ENCODE measurements at regions not wholly inside any gene's neighbourhood (a gene's known extent, or its start where the extent isn't known, plus 50 kb on each side); places are given as distances from the start of the nearest gene placed in this dataset.
"Not testable (repeated sequence)": the region's sequence is repeated elsewhere in the genome, so short reads cannot be mapped to it uniquely, and the experiment has no call there.

DNA sequence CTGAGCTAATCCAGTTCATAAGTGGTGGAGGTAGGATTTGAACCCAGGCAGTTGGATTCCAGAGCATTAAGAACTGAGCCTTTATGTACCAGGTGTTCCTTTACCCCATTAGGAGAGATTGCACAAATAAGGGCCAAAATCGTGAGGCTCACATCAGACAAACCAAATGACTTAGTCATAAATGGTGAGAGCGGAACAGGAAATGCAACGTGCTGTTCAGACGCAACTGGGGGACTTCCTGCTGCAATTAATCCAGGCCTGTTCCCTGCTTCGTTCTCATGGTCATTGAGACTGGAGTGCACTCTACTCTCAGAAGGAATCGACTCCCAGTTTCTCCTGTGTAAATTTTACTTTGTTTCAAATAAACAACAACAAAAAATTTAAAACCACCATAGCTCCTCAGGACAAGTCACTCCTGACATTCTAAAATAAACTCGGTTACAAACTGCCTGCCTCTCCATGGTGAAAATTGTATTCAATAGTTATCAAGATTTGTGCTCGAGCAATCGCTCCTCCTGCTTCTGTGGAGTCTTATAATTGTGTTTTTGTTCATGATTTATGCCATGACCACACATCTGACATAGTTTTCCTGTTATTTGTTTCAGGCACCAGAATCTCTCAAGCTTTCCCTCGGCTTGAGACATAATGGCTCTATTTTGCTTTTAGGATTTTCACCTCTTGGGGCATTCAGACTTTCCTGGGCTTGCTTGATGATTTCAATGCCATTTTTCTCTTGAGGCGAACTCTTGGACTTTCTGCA lies 115.3 kb upstream of the BMPER start:
- no peak overlapping the region for H3K9ac ChIP-seq (ENCODE audit: low read length)
- no peaks in the 10 kb centered on the region for H3K27me3 ChIP-seq (ENCODE audit: control insufficient read depth, insufficient read depth, low read length)
- H3K4me1 ChIP-seq (ENCODE audit: control insufficient read depth, insufficient read depth, low read length) = no peaks in the 10 kb centered on the region
- no peak overlapping the region for H3K27ac ChIP-seq (ENCODE audit: low read depth, low read length)
- H3K36me3 ChIP-seq (ENCODE audit: control insufficient read depth, insufficient read depth, low read length) = no peaks in the 10 kb centered on the region
- no peak overlapping the region for H3K4me3 ChIP-seq (ENCODE audit: low read length)

DNA sequence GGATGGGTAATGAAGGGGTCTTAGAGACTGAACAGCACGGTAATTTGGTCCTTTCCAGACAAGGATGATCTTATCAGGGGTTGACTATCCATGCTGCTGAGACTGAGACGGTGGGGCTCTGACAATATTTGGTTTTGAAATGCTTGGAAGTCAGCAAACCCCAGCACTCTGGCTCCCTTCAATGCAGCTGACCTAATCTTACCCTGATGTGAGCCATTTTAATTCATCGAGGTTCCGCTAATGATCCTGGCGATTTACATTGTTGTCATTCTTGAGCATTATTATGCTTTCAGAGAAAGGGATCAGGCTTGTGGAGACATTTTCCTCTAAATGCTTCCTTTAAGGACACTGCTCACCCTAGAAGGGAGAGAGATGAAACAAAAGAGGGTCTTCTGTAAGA lies 114.6 kb upstream of the BMPER start:
- H3K4me3 ChIP-seq (ENCODE audit: low read length) = no peak overlapping the region
- H3K4me1 ChIP-seq (ENCODE audit: control insufficient read depth, insufficient read depth, low read length) = no peaks in the 10 kb centered on the region
- no peaks in the 10 kb centered on the region for H3K27me3 ChIP-seq (ENCODE audit: control insufficient read depth, insufficient read depth, low read length)
- H3K9ac ChIP-seq (ENCODE audit: low read length) = no peak overlapping the region
- H3K27ac ChIP-seq (ENCODE audit: low read depth, low read length) = no peak overlapping the region
- H3K36me3 ChIP-seq (ENCODE audit: control insufficient read depth, insufficient read depth, low read length) = no peaks in the 10 kb centered on the region

- Histone ChIP-seq H3K9ac (ENCODE audit: low read length) (no peak overlapping the region), H3K4me3 (ENCODE audit: low read length) (no peak overlapping the region), H3K27me3 (ENCODE audit: control insufficient read depth, insufficient read depth, low read length) (no peaks in the 10 kb centered on the region), H3K4me1 (ENCODE audit: control insufficient read depth, insufficient read depth, low read length) (no peaks in the 10 kb centered on the region), H3K36me3 (ENCODE audit: control insufficient read depth, insufficient read depth, low read length) (no peaks in the 10 kb centered on the region), H3K27ac (ENCODE audit: low read depth, low read length) (no peak overlapping the region)
These were observed 113.3 kb upstream of the BMPER start for GRCh38 chr7:33792041-33792440.

- H3K27me3 ChIP-seq (ENCODE audit: control insufficient read depth, insufficient read depth, low read length) = no peaks in the 10 kb centered on the region
- no peaks in the 10 kb centered on the region for H3K4me1 ChIP-seq (ENCODE audit: control insufficient read depth, insufficient read depth, low read length)
- H3K27ac ChIP-seq (ENCODE audit: low read depth, low read length) = no peak overlapping the region
- H3K4me3 ChIP-seq (ENCODE audit: low read length) = no peak overlapping the region
- H3K9ac ChIP-seq (ENCODE audit: low read length) = no peak overlapping the region
- no peaks in the 10 kb centered on the region for H3K36me3 ChIP-seq (ENCODE audit: control insufficient read depth, insufficient read depth, low read length)
These were observed 112.7 kb upstream of the BMPER start for GRCh38 chr7:33792547-33793105.

GRCh38 chr7:33793616-33794015 lies 111.7 kb upstream of the BMPER start:
- Histone ChIP-seq H3K27ac (ENCODE audit: low read depth, low read length) (no peak overlapping the region), H3K4me3 (ENCODE audit: low read length) (no peak overlapping the region), H3K36me3 (ENCODE audit: control insufficient read depth, insufficient read depth, low read length) (no peaks in the 10 kb centered on the region), H3K27me3 (ENCODE audit: control insufficient read depth, insufficient read depth, low read length) (no peaks in the 10 kb centered on the region), H3K4me1 (ENCODE audit: control insufficient read depth, insufficient read depth, low read length) (no peaks in the 10 kb centered on the region), H3K9ac (ENCODE audit: low read length) (no peak overlapping the region)

DNA sequence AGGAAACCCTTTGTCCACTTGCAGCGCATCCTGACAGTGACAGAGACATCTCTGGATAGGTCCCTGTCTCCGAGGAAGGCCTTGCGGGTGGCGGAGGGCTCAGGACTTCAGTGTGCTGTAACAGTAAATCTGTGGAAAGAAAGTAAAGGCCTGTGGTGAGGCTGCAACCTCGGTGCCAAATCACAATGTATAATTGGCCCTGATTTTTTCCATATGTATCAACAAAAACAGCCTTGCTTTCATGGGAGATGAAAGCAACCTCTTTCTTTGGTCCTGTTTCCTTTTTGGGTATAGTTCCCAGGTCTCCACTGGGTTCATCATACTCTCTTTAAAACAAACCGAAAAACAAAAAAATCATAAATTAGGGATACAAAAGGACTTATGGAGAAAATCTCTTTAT lies 110.9 kb upstream of the BMPER start:
- no peaks in the 10 kb centered on the region for H3K36me3 ChIP-seq (ENCODE audit: control insufficient read depth, insufficient read depth, low read length)
- H3K27me3 ChIP-seq (ENCODE audit: control insufficient read depth, insufficient read depth, low read length) = no peaks in the 10 kb centered on the region
- no peak overlapping the region for H3K9ac ChIP-seq (ENCODE audit: low read length)
- H3K4me3 ChIP-seq (ENCODE audit: low read length) = no peak overlapping the region
- H3K27ac ChIP-seq (ENCODE audit: low read depth, low read length) = no peak overlapping the region
- no peaks in the 10 kb centered on the region for H3K4me1 ChIP-seq (ENCODE audit: control insufficient read depth, insufficient read depth, low read length)

GRCh38 chr7:33794959-33795358 lies 110.4 kb upstream of the BMPER start:
- H3K27me3 ChIP-seq (ENCODE audit: control insufficient read depth, insufficient read depth, low read length) = no peaks in the 10 kb centered on the region
- no peaks in the 10 kb centered on the region for H3K36me3 ChIP-seq (ENCODE audit: control insufficient read depth, insufficient read depth, low read length)
- H3K4me3 ChIP-seq (ENCODE audit: low read length) = no peak overlapping the region
- no peak overlapping the region for H3K9ac ChIP-seq (ENCODE audit: low read length)
- no peaks in the 10 kb centered on the region for H3K4me1 ChIP-seq (ENCODE audit: control insufficient read depth, insufficient read depth, low read length)
- no peak overlapping the region for H3K27ac ChIP-seq (ENCODE audit: low read depth, low read length)

DNA sequence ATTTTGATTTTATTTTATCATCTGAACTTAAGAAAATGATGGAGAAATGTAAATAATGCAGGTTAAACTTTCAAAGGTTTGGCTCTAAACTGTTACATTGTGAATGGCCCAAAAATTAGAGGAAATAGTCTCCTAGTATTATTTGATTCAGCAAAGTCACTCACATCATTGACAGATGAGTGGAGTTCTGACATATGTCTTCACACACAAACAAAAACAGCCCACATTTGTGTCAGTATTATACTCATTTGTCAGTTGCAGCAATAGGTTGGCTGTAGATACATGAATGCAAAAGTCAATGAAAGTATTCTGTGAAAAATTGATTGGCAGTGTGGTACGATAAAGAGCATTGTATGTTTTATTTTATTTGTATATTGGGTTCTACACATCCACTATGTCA lies 108.8 kb upstream of the BMPER start:
- H3K27ac ChIP-seq (ENCODE audit: low read depth, low read length) = no peak overlapping the region
- H3K9ac ChIP-seq (ENCODE audit: low read length) = no peak overlapping the region
- no peak overlapping the region for H3K4me3 ChIP-seq (ENCODE audit: low read length)
- no peaks in the 10 kb centered on the region for H3K36me3 ChIP-seq (ENCODE audit: control insufficient read depth, insufficient read depth, low read length)
- no peaks in the 10 kb centered on the region for H3K27me3 ChIP-seq (ENCODE audit: control insufficient read depth, insufficient read depth, low read length)
- H3K4me1 ChIP-seq (ENCODE audit: control insufficient read depth, insufficient read depth, low read length) = no peaks in the 10 kb centered on the region

DNA sequence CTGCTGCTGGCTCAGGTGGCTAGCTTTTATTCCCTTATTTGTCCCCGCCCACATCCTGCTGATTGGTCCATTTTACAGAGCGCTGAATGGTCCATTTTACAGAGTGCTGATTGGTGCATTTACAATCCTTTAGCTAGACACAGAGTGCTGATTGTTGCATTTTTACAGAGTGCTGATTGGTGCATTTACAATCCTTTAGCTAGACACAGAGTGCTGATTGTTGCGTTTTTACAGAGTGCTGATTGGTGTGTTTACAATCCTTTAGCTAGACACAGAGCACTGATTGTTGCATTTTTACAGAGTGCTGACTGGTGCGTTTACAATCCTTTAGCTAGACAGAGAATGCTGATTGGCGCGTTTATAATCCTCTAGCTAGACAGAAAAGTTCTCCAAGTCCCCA lies 107.8 kb upstream of the BMPER start:
- not testable (repeated sequence) for H3K4me3 ChIP-seq (ENCODE audit: low read length); H3K4me1 ChIP-seq (ENCODE audit: control insufficient read depth, insufficient read depth, low read length); H3K27me3 ChIP-seq (ENCODE audit: control insufficient read depth, insufficient read depth, low read length); H3K9ac ChIP-seq (ENCODE audit: low read length); H3K27ac ChIP-seq (ENCODE audit: low read depth, low read length); H3K36me3 ChIP-seq (ENCODE audit: control insufficient read depth, insufficient read depth, low read length)

GRCh38 chr7:33798686-33799325 lies 106.5 kb upstream of the BMPER start:
- H3K27me3 ChIP-seq (ENCODE audit: control insufficient read depth, insufficient read depth, low read length) = no peaks in the 10 kb centered on the region
- no peaks in the 10 kb centered on the region for H3K4me1 ChIP-seq (ENCODE audit: control insufficient read depth, insufficient read depth, low read length)
- no peaks in the 10 kb centered on the region for H3K36me3 ChIP-seq (ENCODE audit: control insufficient read depth, insufficient read depth, low read length)

GRCh38 chr7:33799766-33800165 lies 105.6 kb upstream of the BMPER start:
- Histone ChIP-seq H3K27me3 (ENCODE audit: control insufficient read depth, insufficient read depth, low read length) (no peaks in the 10 kb centered on the region), H3K9ac (ENCODE audit: low read length) (no peak overlapping the region), H3K27ac (ENCODE audit: low read depth, low read length) (no peak overlapping the region), H3K4me3 (ENCODE audit: low read length) (no peak overlapping the region), H3K4me1 (ENCODE audit: control insufficient read depth, insufficient read depth, low read length) (no peaks in the 10 kb centered on the region), H3K36me3 (ENCODE audit: control insufficient read depth, insufficient read depth, low read length) (no peaks in the 10 kb centered on the region)

More at GRCh38 chr7:33798686-33799325, 106.5 kb upstream of the BMPER start:
- no peak overlapping the region for H3K9ac ChIP-seq (ENCODE audit: low read length)
- no peak overlapping the region for H3K4me3 ChIP-seq (ENCODE audit: low read length)
- H3K27ac ChIP-seq (ENCODE audit: low read depth, low read length) = no peak overlapping the region

DNA sequence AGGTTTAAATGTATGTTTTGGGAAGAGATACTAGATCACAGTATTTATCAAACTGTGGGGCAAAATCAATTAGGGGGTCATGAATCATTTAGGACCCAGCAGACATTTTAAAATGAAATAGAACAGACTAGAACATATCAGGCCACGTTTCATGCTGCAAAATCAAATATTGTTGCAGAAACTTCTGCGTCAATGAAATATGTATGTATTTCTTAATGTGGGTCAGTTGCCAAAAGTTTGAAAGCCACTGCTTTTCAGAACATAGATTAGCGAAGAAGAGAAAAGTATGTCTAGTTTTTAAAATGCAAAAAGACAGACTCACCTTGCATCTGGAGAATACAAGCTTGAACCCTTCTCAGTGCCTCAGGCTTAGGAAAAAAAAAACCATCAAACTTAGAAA lies 102.7 kb upstream of the BMPER start:
- Histone ChIP-seq H3K4me1 (ENCODE audit: control insufficient read depth, insufficient read depth, low read length) (no peaks in the 10 kb centered on the region), H3K9ac (ENCODE audit: low read length) (no peak overlapping the region), H3K4me3 (ENCODE audit: low read length) (no peak overlapping the region), H3K27ac (ENCODE audit: low read depth, low read length) (no peak overlapping the region), H3K27me3 (ENCODE audit: control insufficient read depth, insufficient read depth, low read length) (no peaks in the 10 kb centered on the region), H3K36me3 (ENCODE audit: control insufficient read depth, insufficient read depth, low read length) (no peaks in the 10 kb centered on the region)

Data from rectal smooth muscle tissue (tissue), 1 donor.